RWPE1 (cell line): ENCODE measurements at regions not wholly inside any gene's neighbourhood (a gene's known extent, or its start where the extent isn't known, plus 50 kb on each side); places are given as distances from the start of the nearest gene placed in this dataset.
"Not testable (repeated sequence)": the region's sequence is repeated elsewhere in the genome, so short reads cannot be mapped to it uniquely, and the experiment has no call there.

ENCODE experiments used
- CTCF ChIA-PET: fragments of 350-600 bp; sonication (Branson Sonifier 250); formaldehyde crosslinking; extraction: SDS; loops from one replicate; lab custom pipeline; 2021; lab: Yijun Ruan, JAX
- POLR2A ChIA-PET: fragments of 400-600 bp; formaldehyde crosslinking; extraction: SDS; loops from one replicate; lab custom pipeline; 2020; ENCODE audit warnings: antibody characterized with exemption; ENCODE audit not compliant: low non-redundant PET; lab: Yijun Ruan, JAX
- DNase-seq: peaks from one replicate; pipeline ENCODE4 v3.0.0; 2012; ENCODE audit warnings: low spot score
- H3K27ac ChIP-seq: fragments of 450-650 bp; 2 replicates; pipeline ENCODE4 v1.5.1; 2017
- CTCF ChIP-seq: fragments of 450-650 bp; conservative IDR thresholded peaks from 2 replicates; pipeline ENCODE4 v1.5.1; 2017; ENCODE audit warnings: low read depth, mild to moderate bottlenecking

GRCh38 chr1:221272940-221273339, 393.7 kb downstream of the HLX start:
- DNase-seq = no peak
- no peak overlapping the region for H3K27ac ChIP-seq
- CTCF ChIA-PET = interaction anchor here (1.7 kb wide), 1 partner anchor 9 kb away, joined by 6 read pairs; no protein-coding TSS in a partner anchor
- POLR2A ChIA-PET = interaction anchor here (0.6 kb wide), 1 partner anchor 89 kb away, joined by 3 read pairs; no protein-coding TSS in a partner anchor
- no peak for TF ChIP-seq CTCF

DNA sequence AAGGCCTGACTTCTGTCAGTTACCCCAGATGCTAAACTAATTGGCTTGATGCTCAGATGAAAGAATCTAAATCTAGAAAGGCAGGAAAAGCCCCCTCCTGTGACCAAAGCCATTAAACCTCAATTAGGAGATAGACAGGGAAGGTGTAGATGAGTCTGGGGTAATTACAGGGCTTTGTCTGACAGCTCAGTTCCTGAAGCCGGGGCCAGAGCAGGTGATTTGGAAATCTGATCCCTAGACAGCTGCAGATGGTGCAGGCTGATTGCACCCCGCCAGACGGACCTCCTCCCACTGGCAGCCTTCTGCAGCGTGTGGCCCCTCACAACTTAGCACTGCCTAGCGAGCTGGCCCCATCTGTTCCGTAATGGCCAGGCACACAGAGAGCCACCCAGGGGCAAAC, 395.1 kb downstream of the HLX start:
- no peak overlapping the region for H3K27ac ChIP-seq
- CTCF ChIA-PET = interaction anchor here (0.6 kb wide), 1 partner anchor 434 kb away, joined by 3 read pairs; no protein-coding TSS in a partner anchor
- POLR2A ChIA-PET = no interaction called here
- no peak for DNase-seq
- TF ChIP-seq CTCF = no peak

DNA sequence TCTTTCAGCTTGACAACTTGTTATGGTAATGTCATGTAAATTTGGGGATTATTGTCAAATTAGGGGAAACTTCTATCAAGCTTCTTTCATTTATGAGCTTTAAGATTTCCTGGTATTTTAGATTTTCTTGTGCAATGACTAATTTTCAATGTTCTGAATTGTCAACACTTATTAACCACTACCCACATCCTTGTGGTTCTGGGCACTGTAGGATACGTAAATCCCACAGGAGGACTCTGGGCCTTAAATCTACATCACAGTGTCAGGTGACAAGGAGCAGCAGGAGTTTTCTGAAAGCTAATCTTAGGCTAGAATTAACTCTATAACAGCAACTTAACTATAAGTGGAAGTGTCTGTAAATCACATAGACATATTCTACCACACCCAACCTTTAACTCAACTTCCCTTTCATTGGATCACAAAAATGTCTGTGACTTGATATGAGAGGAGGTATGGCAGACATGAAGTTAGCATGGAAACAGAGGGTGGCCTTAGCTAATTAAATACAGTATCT, 397.7 kb downstream of the HLX start:
- no peak for DNase-seq
- H3K27ac ChIP-seq = no peak overlapping the region
- no peak for TF ChIP-seq CTCF
- CTCF ChIA-PET = no interaction called here
- POLR2A ChIA-PET = no interaction called here

DNA sequence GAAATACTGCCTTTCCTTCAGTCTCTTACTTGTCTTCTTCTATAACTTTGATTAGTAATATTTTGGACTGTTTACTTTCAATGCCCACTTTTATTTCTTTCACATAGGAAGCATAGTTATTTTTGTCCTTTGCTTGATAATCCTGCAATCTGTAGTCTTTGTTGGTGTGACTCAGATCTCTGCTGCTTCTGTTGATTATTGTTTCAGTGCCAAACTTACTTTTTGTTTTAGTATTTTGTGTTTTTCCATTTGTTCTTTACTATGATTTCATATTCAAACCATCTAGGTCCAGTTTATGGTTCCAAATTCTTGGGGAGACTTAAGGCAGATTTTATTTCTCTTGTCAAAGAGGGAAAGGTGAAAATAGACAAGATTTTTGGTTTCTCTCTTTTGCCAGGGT, 399.9 kb downstream of the HLX start:
- no peak for DNase-seq
- ChIA-PET CTCF (no interaction called here), POLR2A (no interaction called here)
- no peak for TF ChIP-seq CTCF
- H3K27ac ChIP-seq = no peak overlapping the region

DNA sequence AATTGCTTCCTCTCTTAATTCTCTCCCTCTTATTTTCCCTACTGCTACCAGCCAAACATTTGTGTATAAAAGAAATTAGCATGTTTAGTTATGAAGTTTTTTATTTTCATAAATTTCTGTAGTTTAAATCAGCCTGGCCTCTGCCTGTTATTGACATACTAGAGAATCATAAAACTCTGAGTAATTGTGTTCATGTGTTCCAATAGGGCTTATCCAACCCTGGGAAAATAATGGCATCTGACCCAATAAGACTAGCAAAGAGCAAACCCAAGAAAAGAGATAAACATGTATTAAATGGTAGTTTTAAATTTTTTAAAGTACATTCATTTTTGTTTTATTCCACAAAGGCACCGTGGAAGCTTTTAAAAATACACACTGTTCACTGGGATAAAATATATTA, 404.3 kb downstream of the HLX start:
- CTCF ChIA-PET = no interaction called here

DNA sequence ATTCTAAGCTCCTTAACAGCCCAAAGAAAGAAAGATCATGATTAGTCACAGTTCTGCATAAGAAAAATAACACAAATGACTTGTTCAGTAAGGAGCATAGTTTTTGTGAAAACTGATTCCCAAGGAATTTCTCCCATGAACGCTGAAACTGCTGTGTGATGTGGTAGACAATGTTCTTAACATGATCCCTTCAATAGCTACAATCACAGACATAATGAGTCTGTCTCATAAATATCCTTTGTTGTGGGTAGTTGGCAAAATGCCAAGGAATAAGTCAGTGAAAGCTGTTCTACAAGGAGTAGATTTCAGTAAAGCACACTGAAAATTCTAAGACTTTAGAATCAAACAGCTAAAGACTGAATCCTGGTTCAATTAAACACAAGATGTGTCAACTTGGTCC, 404.8 kb downstream of the HLX start:
- ChIA-PET POLR2A (no interaction called here), CTCF (interaction anchor here (0.6 kb wide), 1 partner anchor 21 kb away, joined by 3 read pairs; no protein-coding TSS in a partner anchor)
- no peak overlapping the region for H3K27ac ChIP-seq
- DNase-seq = peak; percentile 41
- no peak for TF ChIP-seq CTCF

More for the DNA sequence above, 404.3 kb downstream of the HLX start:
- no peak overlapping the region for H3K27ac ChIP-seq
- no peak for DNase-seq
- TF ChIP-seq CTCF = no peak
- POLR2A ChIA-PET = no interaction called here

GRCh38 chr1:221284991-221285390, 405.7 kb downstream of the HLX start:
- H3K27ac ChIP-seq, DNase-seq, POLR2A ChIA-PET: not testable (repeated sequence)
- CTCF ChIA-PET = interaction anchor here (0.6 kb wide), 1 partner anchor 137 kb away, joined by 3 read pairs; no protein-coding TSS in a partner anchor

DNA sequence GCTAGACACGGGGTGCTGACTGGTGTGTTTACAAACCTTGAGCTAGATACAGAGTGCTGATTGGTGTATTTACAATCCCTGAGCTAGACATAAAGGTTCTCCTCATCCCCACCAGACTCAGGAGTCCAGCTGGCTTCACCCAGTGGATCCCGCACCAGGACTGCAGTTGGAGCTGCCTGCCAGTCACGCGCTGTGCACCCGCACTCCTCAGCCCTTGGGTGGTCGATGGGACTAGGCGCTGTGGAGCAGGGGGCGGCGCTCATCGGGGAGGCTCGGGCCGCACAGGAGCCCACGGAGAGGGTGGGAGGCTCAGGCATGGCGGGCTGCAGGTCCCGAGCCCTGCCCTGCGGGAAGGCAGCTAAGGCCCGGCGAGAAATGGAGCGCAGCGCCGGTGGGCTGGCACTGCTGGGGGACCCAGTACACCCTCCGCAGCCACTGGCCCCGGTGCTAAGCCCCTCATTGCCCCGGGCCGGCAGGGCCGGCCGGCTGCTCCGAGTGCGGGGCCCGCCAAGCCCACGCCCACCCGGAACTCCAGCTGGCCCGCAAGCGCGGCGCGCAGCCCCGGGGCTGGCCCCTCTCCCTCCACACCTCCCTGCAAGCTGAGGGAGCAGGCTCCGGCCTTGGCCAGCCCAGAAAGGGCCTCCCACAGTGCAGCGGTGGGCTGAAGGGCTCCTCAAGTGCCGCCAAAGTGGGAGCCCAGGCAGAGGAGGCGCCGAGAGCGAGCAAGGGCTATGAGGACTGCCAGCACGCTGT, 406.4 kb downstream of the HLX start:
- DNase-seq, POLR2A ChIA-PET, H3K27ac ChIP-seq: not testable (repeated sequence)
- CTCF ChIA-PET = interaction anchor here (0.6 kb wide), 1 partner anchor 137 kb away, joined by 3 read pairs; no protein-coding TSS in a partner anchor
